ENCODE measurements at regions not wholly inside any gene's neighbourhood (a gene's known extent, or its start where the extent isn't known, plus 50 kb on each side); places are given as distances from the start of the nearest gene placed in this dataset.
A peak's percentile ranks its signal among the peaks of the same experiment; 100 is the strongest.

GRCh38 chr2:204282525-204282924 lies 262.8 kb upstream of the PARD3B start:
- Histone ChIP-seq H3K4me3 (no peak overlapping the region), H3K27ac (no peak overlapping the region), H3K4me1 (no peaks in the 10 kb centered on the region), H3K27me3 (no peaks in the 10 kb centered on the region), H3K36me3 (no peaks in the 10 kb centered on the region), H3K9me3 (no peaks in the 10 kb centered on the region)
- ATAC-seq: peak in 3 of 4 donors; percentile 37 to 49 (median 41)
- intact Hi-C loops (cut with DNase I): no loop called here
- no peak for DNase-seq
- TF ChIP-seq, protein P1, sequence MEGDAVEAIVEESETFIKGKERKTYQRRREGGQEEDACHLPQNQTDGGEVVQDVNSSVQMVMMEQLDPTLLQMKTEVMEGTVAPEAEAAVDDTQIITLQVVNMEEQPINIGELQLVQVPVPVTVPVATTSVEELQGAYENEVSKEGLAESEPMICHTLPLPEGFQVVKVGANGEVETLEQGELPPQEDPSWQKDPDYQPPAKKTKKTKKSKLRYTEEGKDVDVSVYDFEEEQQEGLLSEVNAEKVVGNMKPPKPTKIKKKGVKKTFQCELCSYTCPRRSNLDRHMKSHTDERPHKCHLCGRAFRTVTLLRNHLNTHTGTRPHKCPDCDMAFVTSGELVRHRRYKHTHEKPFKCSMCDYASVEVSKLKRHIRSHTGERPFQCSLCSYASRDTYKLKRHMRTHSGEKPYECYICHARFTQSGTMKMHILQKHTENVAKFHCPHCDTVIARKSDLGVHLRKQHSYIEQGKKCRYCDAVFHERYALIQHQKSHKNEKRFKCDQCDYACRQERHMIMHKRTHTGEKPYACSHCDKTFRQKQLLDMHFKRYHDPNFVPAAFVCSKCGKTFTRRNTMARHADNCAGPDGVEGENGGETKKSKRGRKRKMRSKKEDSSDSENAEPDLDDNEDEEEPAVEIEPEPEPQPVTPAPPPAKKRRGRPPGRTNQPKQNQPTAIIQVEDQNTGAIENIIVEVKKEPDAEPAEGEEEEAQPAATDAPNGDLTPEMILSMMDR (IDR thresholded peaks at IDR 0.05): no peak
- WGBS, 2 donors: 39 to 49% methylated on average over 4 of the region's 4 CpGs
- FAIRE-seq: no peak

GRCh38 chr2:204289066-204289465 lies 256.2 kb upstream of the PARD3B start:
- no peaks in the 10 kb centered on the region for H3K36me3 ChIP-seq
- H3K4me3 ChIP-seq: no peak overlapping the region
- no peaks in the 10 kb centered on the region for H3K9me3 ChIP-seq
- H3K4me1 ChIP-seq: no peaks in the 10 kb centered on the region
- ATAC-seq (no peak), FAIRE-seq (no peak), DNase-seq (no peak)
- no peaks in the 10 kb centered on the region for H3K27me3 ChIP-seq
- H3K27ac ChIP-seq: no peak overlapping the region
- intact Hi-C loops (cut with DNase I): no loop called here
- WGBS, 2 donors: 88% methylated on average over 1 of the region's 1 CpG
- TF ChIP-seq, protein P1 (IDR thresholded peaks at IDR 0.05): no peak

- H3K9me3 ChIP-seq: no peaks in the 10 kb centered on the region
- 73 to 75% methylated on average over 4 of the region's 4 CpGs for WGBS, 2 donors
- no peak for DNase-seq
- TF ChIP-seq, protein P1 (IDR thresholded peaks at IDR 0.05): no peak
- no peak overlapping the region for H3K27ac ChIP-seq
- no peaks in the 10 kb centered on the region for H3K27me3 ChIP-seq
- intact Hi-C loops (cut with DNase I): no loop called here
- no peak for FAIRE-seq
- ATAC-seq: no peak
- no peaks in the 10 kb centered on the region for H3K4me1 ChIP-seq
- no peaks in the 10 kb centered on the region for H3K36me3 ChIP-seq
- no peak overlapping the region for H3K4me3 ChIP-seq
Observed at GRCh38 chr2:204292439-204292838, 252.8 kb upstream of the PARD3B start.

GRCh38 chr2:204293884-204294747 lies 251.2 kb upstream of the PARD3B start:
- Histone ChIP-seq H3K4me1 (no peaks in the 10 kb centered on the region), H3K27me3 (no peaks in the 10 kb centered on the region), H3K36me3 (no peaks in the 10 kb centered on the region), H3K9me3 (no peaks in the 10 kb centered on the region), H3K27ac (no peak overlapping the region), H3K4me3 (no peak overlapping the region)
- ATAC-seq (no peak), DNase-seq (no peak), FAIRE-seq (no peak)
- 86 to 88% methylated on average over 4 of the region's 4 CpGs for WGBS, 2 donors
- intact Hi-C loops (cut with DNase I): no loop called here
- TF ChIP-seq, protein P1 (IDR thresholded peaks at IDR 0.05): no peak

DNA sequence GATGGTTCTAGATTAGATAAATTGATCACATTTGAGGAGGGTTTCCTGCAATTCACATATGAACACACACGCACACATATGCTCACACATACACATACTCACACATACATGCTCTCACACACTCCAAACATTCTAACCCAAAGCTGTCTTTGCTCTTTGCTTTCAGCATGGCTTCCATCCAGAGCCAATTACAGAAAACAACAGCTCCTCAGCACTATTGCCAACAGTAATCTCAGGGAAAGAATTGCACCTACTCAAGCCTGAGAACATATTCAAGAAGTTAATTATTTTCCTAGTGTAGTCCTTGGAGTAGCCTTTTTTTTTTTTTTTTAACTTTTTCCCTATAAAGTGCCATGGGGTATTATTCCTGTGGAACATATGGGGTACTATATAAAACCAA lies 246.9 kb upstream of the PARD3B start:
- intact Hi-C loops (cut with DNase I): no loop called here
- Histone ChIP-seq H3K4me1 (no peaks in the 10 kb centered on the region), H3K27ac (no peak overlapping the region), H3K27me3 (no peaks in the 10 kb centered on the region), H3K4me3 (no peak overlapping the region), H3K9me3 (no peaks in the 10 kb centered on the region), H3K36me3 (no peaks in the 10 kb centered on the region)
- FAIRE-seq (no peak), ATAC-seq (no peak), DNase-seq (no peak)
- TF ChIP-seq, protein P1 (IDR thresholded peaks at IDR 0.05): no peak
- 84 to 88% methylated on average over 1 of the region's 1 CpG for WGBS, 2 donors

Data from pancreas (tissue), 10 donors.